ENCODE measurements at regions not wholly inside any gene's neighbourhood (a gene's known extent, or its start where the extent isn't known, plus 50 kb on each side); places are given as distances from the start of the nearest gene placed in this dataset.

GRCh38 chr5:53350368-53350767 is 130.1 kb upstream of the FST start:
- ATAC-seq (no peak), DNase-seq (ENCODE audit: missing footprints) (no peak)
- intact Hi-C loops (cut with DNase I): no loop called here

- no peak for DNase-seq (ENCODE audit: missing footprints)
- intact Hi-C loops (cut with DNase I): no loop called here
Observed at GRCh38 chr5:53350991-53351770, 129.2 kb upstream of the FST start.

GRCh38 chr5:53355316-53355715 is 125.1 kb upstream of the FST start:
- no peak for DNase-seq (ENCODE audit: missing footprints)
- ATAC-seq: no peak
- intact Hi-C loops (cut with DNase I): no loop called here

More at GRCh38 chr5:53350991-53351770, 129.2 kb upstream of the FST start:
- no peak for ATAC-seq

GRCh38 chr5:53355931-53356330 is 124.5 kb upstream of the FST start:
- ATAC-seq: no peak
- no peak for DNase-seq (ENCODE audit: missing footprints)
- intact Hi-C loops (cut with DNase I): no loop called here

- ATAC-seq (no peak), DNase-seq (ENCODE audit: missing footprints) (no peak)
- intact Hi-C loops (cut with DNase I): no loop called here
Observed at GRCh38 chr5:53357439-53357838, 123.0 kb upstream of the FST start.

- DNase-seq (ENCODE audit: missing footprints): no peak
- intact Hi-C loops (cut with DNase I): no loop called here
- no peak for ATAC-seq
Observed at GRCh38 chr5:53358794-53359193, 121.6 kb upstream of the FST start.

GRCh38 chr5:53359916-53360517 is 120.4 kb upstream of the FST start:
- intact Hi-C loops (cut with DNase I): no loop called here
- ATAC-seq (peak; percentile 23), DNase-seq (ENCODE audit: missing footprints) (no peak)

- intact Hi-C loops (cut with DNase I): no loop called here
- ATAC-seq: no peak
- no peak for DNase-seq (ENCODE audit: missing footprints)
Observed at GRCh38 chr5:53360811-53361210, 119.6 kb upstream of the FST start.

GRCh38 chr5:53361708-53362107 is 118.7 kb upstream of the FST start:
- no peak for DNase-seq (ENCODE audit: missing footprints)
- intact Hi-C loops (cut with DNase I): no loop called here
- no peak for ATAC-seq

GRCh38 chr5:53362521-53362941 is 117.9 kb upstream of the FST start:
- ATAC-seq (peak; percentile 40), DNase-seq (ENCODE audit: missing footprints) (no peak)
- intact Hi-C loops (cut with DNase I): no loop called here

- no peak for DNase-seq (ENCODE audit: missing footprints)
- peak; percentile 66 for ATAC-seq
- intact Hi-C loops (cut with DNase I): no loop called here
Observed at GRCh38 chr5:53364061-53364460, 116.4 kb upstream of the FST start.

- intact Hi-C loops (cut with DNase I): no loop called here
- no peak for DNase-seq (ENCODE audit: missing footprints)
- no peak for ATAC-seq
Observed at GRCh38 chr5:53366245-53366644, 114.2 kb upstream of the FST start.

- ATAC-seq (no peak), DNase-seq (ENCODE audit: missing footprints) (no peak)
- intact Hi-C loops (cut with DNase I): no loop called here
Observed at GRCh38 chr5:53367727-53368126, 112.7 kb upstream of the FST start.

GRCh38 chr5:53368516-53368915 is 111.9 kb upstream of the FST start:
- ATAC-seq (no peak), DNase-seq (ENCODE audit: missing footprints) (no peak)
- intact Hi-C loops (cut with DNase I): no loop called here

GRCh38 chr5:53368966-53369605 is 111.3 kb upstream of the FST start:
- DNase-seq (ENCODE audit: missing footprints) (no peak), ATAC-seq (no peak)
- intact Hi-C loops (cut with DNase I): no loop called here

- intact Hi-C loops (cut with DNase I): no loop called here
- no peak for ATAC-seq
Observed at GRCh38 chr5:53369681-53370080, 110.7 kb upstream of the FST start.

GRCh38 chr5:53373451-53374158 is 106.8 kb upstream of the FST start:
- DNase-seq (ENCODE audit: missing footprints) (no peak), ATAC-seq (no peak)
- intact Hi-C loops (cut with DNase I): no loop called here

More at GRCh38 chr5:53369681-53370080, 110.7 kb upstream of the FST start:
- no peak for DNase-seq (ENCODE audit: missing footprints)

GRCh38 chr5:53376853-53377252 is 103.6 kb upstream of the FST start:
- ATAC-seq (no peak), DNase-seq (ENCODE audit: missing footprints) (no peak)
- intact Hi-C loops (cut with DNase I): no loop called here

GRCh38 chr5:53378190-53378589 is 102.2 kb upstream of the FST start:
- DNase-seq (ENCODE audit: missing footprints) (no peak), ATAC-seq (no peak)
- intact Hi-C loops (cut with DNase I): no loop called here

Measured in Right ventricle myocardium inferior (tissue), 1 donor.